ENCODE measurements at regions not wholly inside any gene's neighbourhood (a gene's known extent, or its start where the extent isn't known, plus 50 kb on each side); places are given as distances from the start of the nearest gene placed in this dataset.

GRCh38 chr4:103410386-103410785, 212.2 kb upstream of the CENPE start:
- no peak for TF ChIP-seq REST (IDR thresholded peaks at IDR 0.05; ENCODE audit: low read depth)
- no peak for TF ChIP-seq USF1 (IDR thresholded peaks at IDR 0.05)
- no peak for TF ChIP-seq YY1 (IDR thresholded peaks at IDR 0.05; ENCODE audit: low read depth)
- TF ChIP-seq EP300 (IDR thresholded peaks at IDR 0.05; ENCODE audit: borderline replicate concordance), result no peak
- no peak for TF ChIP-seq MAX (IDR thresholded peaks at IDR 0.05)

GRCh38 chr4:103405415-103405814, 207.3 kb upstream of the CENPE start:
- TF ChIP-seq TEAD4 (IDR thresholded peaks at IDR 0.05) (no peak), USF1 (IDR thresholded peaks at IDR 0.05) (no peak)

GRCh38 chr4:103403619-103404018, 205.5 kb upstream of the CENPE start:
- TF ChIP-seq TEAD4 (IDR thresholded peaks at IDR 0.05) (no peak), CREB1 (IDR thresholded peaks at IDR 0.05; ENCODE audit: low read depth) (no peak), NFIC (IDR thresholded peaks at IDR 0.05) (no peak)

- TF ChIP-seq YY1 (IDR thresholded peaks at IDR 0.05; ENCODE audit: low read depth), result no peak
- no peak for TF ChIP-seq ZBTB7A (IDR thresholded peaks at IDR 0.05; ENCODE audit: low read depth)
- no peak for TF ChIP-seq CEBPB (IDR thresholded peaks at IDR 0.05)
- no peak for TF ChIP-seq TAF1 (IDR thresholded peaks at IDR 0.05; ENCODE audit: low read depth)
- no peak for TF ChIP-seq REST (IDR thresholded peaks at IDR 0.05; ENCODE audit: low read depth)
- TF ChIP-seq EP300 (IDR thresholded peaks at IDR 0.05; ENCODE audit: borderline replicate concordance), result no peak
- no peak for TF ChIP-seq NFIC (IDR thresholded peaks at IDR 0.05)
- TF ChIP-seq TEAD4 (IDR thresholded peaks at IDR 0.05), result no peak
- no peak for TF ChIP-seq TCF12 (IDR thresholded peaks at IDR 0.05; ENCODE audit: low read depth)
- no peak for TF ChIP-seq EGR1 (IDR thresholded peaks at IDR 0.05)
- TF ChIP-seq USF1 (IDR thresholded peaks at IDR 0.05), result no peak
- no peak for TF ChIP-seq RAD21 (IDR thresholded peaks at IDR 0.05; ENCODE audit: low read depth)
- TF ChIP-seq FOXM1 (IDR thresholded peaks at IDR 0.05; ENCODE audit: borderline replicate concordance, low read depth), result no peak
- TF ChIP-seq CREB1 (IDR thresholded peaks at IDR 0.05; ENCODE audit: low read depth), result no peak
- TF ChIP-seq MAX (IDR thresholded peaks at IDR 0.05), result no peak
Observed at GRCh38 chr4:103402198-103402597, 204.1 kb upstream of the CENPE start.

- TF ChIP-seq USF1 (IDR thresholded peaks at IDR 0.05) (0 out of 2 replicates have a peak, but pooled peaks have one; percentile 26), REST (IDR thresholded peaks at IDR 0.05; ENCODE audit: low read depth) (no peak)
Observed at GRCh38 chr4:103400405-103400804, 202.3 kb upstream of the CENPE start.

Data from Ishikawa (cell line).